ENCODE measurements at regions not wholly inside any gene's neighbourhood (a gene's known extent, or its start where the extent isn't known, plus 50 kb on each side); places are given as distances from the start of the nearest gene placed in this dataset.

GRCh38 chr12:20967756-20968155 lies 157.3 kb downstream of the SLCO1B3 start:
- DNase-seq (no peak), ATAC-seq (no peak)
- no peak overlapping the region for H3K4me3 ChIP-seq
- H3K36me3 ChIP-seq, result no peaks in the 10 kb centered on the region
- H3K4me1 ChIP-seq, result no peaks in the 10 kb centered on the region
- H3K27me3 ChIP-seq, result no peaks in the 10 kb centered on the region
- TF ChIP-seq CTCF (IDR thresholded peaks at IDR 0.05), result no peak
- H3K27ac ChIP-seq, result no peak overlapping the region
- peaks cover 0 to 5% (median 0%) of the 10 kb centered on the region in 11 donors for H3K9me3 ChIP-seq
- 53% methylated on average over 1 of the region's 1 CpG for WGBS, 2 donors
- intact Hi-C loops (cut with DNase I), result no loop called here

- DNase-seq, result no peak
- whole genome bisulfite sequencing, 2 donors, result 64 to 67% methylated on average over 4 of the region's 4 CpGs
- no peaks in the 10 kb centered on the region for H3K27me3 ChIP-seq
- no peak overlapping the region for H3K4me3 ChIP-seq
- no peaks in the 10 kb centered on the region for H3K4me1 ChIP-seq
- intact Hi-C loops (cut with DNase I), result no loop called here
- no peak for ATAC-seq
- H3K9me3 ChIP-seq, result peaks cover 0 to 8% (median 0%) of the 10 kb centered on the region in 11 donors
- H3K27ac ChIP-seq, result no peak overlapping the region
- no peaks in the 10 kb centered on the region for H3K36me3 ChIP-seq
- no peak for TF ChIP-seq CTCF (IDR thresholded peaks at IDR 0.05)
Observed at GRCh38 chr12:20969766-20970165, 159.3 kb downstream of the SLCO1B3 start.

- Histone ChIP-seq H3K27ac (no peak overlapping the region), H3K9me3 (peaks cover 0 to 54% (median 3%) of the 10 kb centered on the region in 11 donors), H3K27me3 (no peaks in the 10 kb centered on the region), H3K36me3 (no peaks in the 10 kb centered on the region), H3K4me3 (no peak overlapping the region), H3K4me1 (no peaks in the 10 kb centered on the region)
- TF ChIP-seq CTCF (IDR thresholded peaks at IDR 0.05), result no peak
- intact Hi-C loops (cut with DNase I), result no loop called here
- no peak for DNase-seq
- WGBS, 2 donors, result 70 to 78% methylated on average over 1 of the region's 1 CpG
- ATAC-seq, result no peak
Observed at GRCh38 chr12:20985399-20985798, 145.6 kb upstream of the SLCO1B1 start.

- Histone ChIP-seq H3K4me1 (no peaks in the 10 kb centered on the region), H3K27me3 (no peaks in the 10 kb centered on the region), H3K4me3 (no peak overlapping the region), H3K27ac (no peak overlapping the region), H3K9me3 (peaks cover 0 to 42% (median 0%) of the 10 kb centered on the region in 11 donors), H3K36me3 (no peaks in the 10 kb centered on the region)
- ATAC-seq (no peak), DNase-seq (no peak)
- WGBS, 2 donors, result 56 to 61% methylated on average over 2 of the region's 2 CpGs
- TF ChIP-seq CTCF (IDR thresholded peaks at IDR 0.05), result no peak
- intact Hi-C loops (cut with DNase I), result no loop called here
Observed at GRCh38 chr12:21001778-21002177, 129.2 kb upstream of the SLCO1B1 start.
